ENCODE measurements at regions not wholly inside any gene's neighbourhood (a gene's known extent, or its start where the extent isn't known, plus 50 kb on each side); places are given as distances from the start of the nearest gene placed in this dataset.

DNA sequence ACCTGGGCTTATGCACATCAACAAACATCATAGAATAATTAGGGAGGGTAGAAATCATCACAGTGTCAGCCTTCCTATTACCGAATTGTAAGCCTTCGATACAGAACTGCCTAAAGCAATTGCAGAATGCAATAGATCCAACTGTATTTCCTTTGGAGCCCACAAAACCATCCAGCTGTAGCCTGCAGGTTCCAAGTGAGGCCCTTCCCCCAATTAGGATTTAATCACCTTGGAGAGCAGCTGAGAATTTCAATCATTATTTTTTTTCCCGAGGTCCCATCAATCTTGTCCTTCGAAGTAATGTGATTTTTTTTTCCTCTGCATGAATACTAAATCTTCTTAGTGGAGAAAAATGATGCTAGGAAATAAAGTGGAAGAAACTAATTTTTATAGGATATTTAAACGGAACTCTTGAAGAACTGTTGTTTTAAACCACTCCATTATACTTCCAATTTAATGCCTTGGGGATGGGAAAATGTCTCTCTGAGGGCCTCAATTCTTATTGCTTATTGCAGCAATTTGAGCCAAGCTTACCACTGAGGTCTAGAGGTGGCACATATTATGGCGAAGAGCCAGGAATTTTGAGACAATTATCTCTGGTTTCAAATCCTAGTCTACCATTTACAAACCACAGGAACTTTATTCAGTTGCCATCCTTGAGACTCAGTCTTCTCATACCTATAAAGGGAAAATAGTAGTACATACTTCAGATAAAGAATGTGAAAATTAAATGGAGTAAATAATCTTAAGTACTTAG, 953.4 kb upstream of the IGFBP7 start:
- no peaks in the 10 kb centered on the region for H3K4me1 Mint-ChIP-seq (ENCODE audit: low read depth, unreplicated experiment)
- intact Hi-C loops (cut with micrococcal nuclease; ENCODE audit: unreplicated experiment): no loop called here
- H3K4me3 Mint-ChIP-seq (ENCODE audit: low read depth, unreplicated experiment): no peak overlapping the region
- TF ChIP-seq, protein P1, sequence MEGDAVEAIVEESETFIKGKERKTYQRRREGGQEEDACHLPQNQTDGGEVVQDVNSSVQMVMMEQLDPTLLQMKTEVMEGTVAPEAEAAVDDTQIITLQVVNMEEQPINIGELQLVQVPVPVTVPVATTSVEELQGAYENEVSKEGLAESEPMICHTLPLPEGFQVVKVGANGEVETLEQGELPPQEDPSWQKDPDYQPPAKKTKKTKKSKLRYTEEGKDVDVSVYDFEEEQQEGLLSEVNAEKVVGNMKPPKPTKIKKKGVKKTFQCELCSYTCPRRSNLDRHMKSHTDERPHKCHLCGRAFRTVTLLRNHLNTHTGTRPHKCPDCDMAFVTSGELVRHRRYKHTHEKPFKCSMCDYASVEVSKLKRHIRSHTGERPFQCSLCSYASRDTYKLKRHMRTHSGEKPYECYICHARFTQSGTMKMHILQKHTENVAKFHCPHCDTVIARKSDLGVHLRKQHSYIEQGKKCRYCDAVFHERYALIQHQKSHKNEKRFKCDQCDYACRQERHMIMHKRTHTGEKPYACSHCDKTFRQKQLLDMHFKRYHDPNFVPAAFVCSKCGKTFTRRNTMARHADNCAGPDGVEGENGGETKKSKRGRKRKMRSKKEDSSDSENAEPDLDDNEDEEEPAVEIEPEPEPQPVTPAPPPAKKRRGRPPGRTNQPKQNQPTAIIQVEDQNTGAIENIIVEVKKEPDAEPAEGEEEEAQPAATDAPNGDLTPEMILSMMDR (IDR thresholded peaks at IDR 0.05; ENCODE audit: unreplicated experiment): no peak
- H3K27me3 Mint-ChIP-seq (ENCODE audit: unreplicated experiment): no peaks in the 10 kb centered on the region
- H3K27ac Mint-ChIP-seq (ENCODE audit: unreplicated experiment): no peak overlapping the region
- CTCF ChIA-PET: no interaction called here
- no peaks in the 10 kb centered on the region for H3K36me3 Mint-ChIP-seq (ENCODE audit: insufficient read depth, unreplicated experiment)
- no TSS peak for BruUV-seq (replicated peaks)
- DNase-seq: no peak
- peaks cover 10% of the 10 kb centered on the region for H3K9me3 Mint-ChIP-seq (ENCODE audit: low read depth, unreplicated experiment)

DNA sequence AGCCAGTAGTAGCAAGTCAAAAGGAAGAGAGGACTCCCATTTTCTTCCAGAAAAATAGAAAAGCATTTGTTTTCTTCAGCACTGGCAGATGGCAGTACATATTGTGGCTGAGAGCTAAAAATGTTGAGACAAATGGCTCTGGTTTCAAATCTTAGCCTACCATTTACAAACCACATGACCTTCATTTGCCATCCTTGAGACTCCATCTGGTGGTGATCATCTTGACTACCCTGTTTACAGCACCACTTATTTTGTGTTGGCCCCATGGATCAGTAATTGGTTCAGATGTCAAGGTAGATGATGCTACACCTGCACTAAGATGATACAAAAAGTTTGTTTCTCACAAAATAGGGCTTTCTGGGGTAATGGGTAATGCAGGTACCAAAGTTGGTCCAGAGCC, 951.8 kb upstream of the IGFBP7 start:
- CTCF ChIA-PET: no interaction called here
- TF ChIP-seq, protein P1 (IDR thresholded peaks at IDR 0.05; ENCODE audit: unreplicated experiment): no peak
- peaks cover 5% of the 10 kb centered on the region for H3K9me3 Mint-ChIP-seq (ENCODE audit: low read depth, unreplicated experiment)
- H3K4me3 Mint-ChIP-seq (ENCODE audit: low read depth, unreplicated experiment): no peak overlapping the region
- no peaks in the 10 kb centered on the region for H3K36me3 Mint-ChIP-seq (ENCODE audit: insufficient read depth, unreplicated experiment)
- BruUV-seq (replicated peaks): no TSS peak
- H3K27me3 Mint-ChIP-seq (ENCODE audit: unreplicated experiment): no peaks in the 10 kb centered on the region
- no peak overlapping the region for H3K27ac Mint-ChIP-seq (ENCODE audit: unreplicated experiment)
- intact Hi-C loops (cut with micrococcal nuclease; ENCODE audit: unreplicated experiment): no loop called here
- no peak for DNase-seq
- H3K4me1 Mint-ChIP-seq (ENCODE audit: low read depth, unreplicated experiment): no peaks in the 10 kb centered on the region

DNA sequence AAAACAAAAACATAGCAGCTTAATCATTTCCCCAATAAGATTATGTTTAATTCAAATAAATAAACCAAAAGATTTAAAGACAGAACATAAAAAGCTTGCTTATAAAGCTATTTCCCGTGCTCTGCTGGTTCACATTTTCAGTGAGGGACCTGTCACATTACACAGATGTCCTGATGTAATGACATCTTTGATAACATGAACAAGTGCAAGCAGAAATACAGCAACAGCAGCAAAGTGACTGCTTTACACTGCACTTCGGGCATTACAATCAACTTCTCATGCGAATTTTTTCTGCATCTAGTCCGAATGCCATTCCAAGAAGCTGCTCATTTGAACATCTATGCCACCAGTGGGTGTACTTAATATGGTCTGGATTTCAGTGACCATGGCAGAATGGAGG, 940.3 kb upstream of the IGFBP7 start:
- no peak for DNase-seq
- Mint-ChIP-seq H3K27me3 (ENCODE audit: unreplicated experiment) (no peaks in the 10 kb centered on the region), H3K36me3 (ENCODE audit: insufficient read depth, unreplicated experiment) (no peaks in the 10 kb centered on the region), H3K4me1 (ENCODE audit: low read depth, unreplicated experiment) (no peaks in the 10 kb centered on the region), H3K27ac (ENCODE audit: unreplicated experiment) (no peak overlapping the region), H3K9me3 (ENCODE audit: low read depth, unreplicated experiment) (peaks cover 8% of the 10 kb centered on the region), H3K4me3 (ENCODE audit: low read depth, unreplicated experiment) (no peak overlapping the region)
- CTCF ChIA-PET: no interaction called here
- intact Hi-C loops (cut with micrococcal nuclease; ENCODE audit: unreplicated experiment): no loop called here
- TF ChIP-seq, protein P1 (IDR thresholded peaks at IDR 0.05; ENCODE audit: unreplicated experiment): no peak
- no TSS peak for BruUV-seq (replicated peaks)

DNA sequence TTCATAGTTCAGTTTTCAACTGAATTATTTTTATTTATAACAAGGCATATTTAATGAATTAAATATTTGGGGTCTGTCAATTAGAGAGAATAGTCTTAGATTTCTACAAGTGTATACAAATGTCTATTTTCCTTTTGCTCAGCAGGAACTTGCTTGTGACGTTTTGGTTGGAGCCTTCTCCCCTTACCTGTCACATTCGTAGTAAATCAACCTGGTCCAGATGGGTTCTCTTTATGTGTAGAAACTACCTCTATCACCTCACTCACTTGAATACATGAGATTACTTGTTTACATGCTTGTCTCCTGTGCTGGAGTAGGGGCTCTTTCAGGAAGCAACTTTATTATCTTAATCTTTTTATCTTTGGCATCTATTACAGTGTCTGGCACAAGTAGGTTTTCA, 938.3 kb upstream of the IGFBP7 start:
- TF ChIP-seq, protein P1 (IDR thresholded peaks at IDR 0.05; ENCODE audit: unreplicated experiment): no peak
- no TSS peak for BruUV-seq (replicated peaks)
- Mint-ChIP-seq H3K4me3 (ENCODE audit: low read depth, unreplicated experiment) (no peak overlapping the region), H3K4me1 (ENCODE audit: low read depth, unreplicated experiment) (no peaks in the 10 kb centered on the region), H3K36me3 (ENCODE audit: insufficient read depth, unreplicated experiment) (no peaks in the 10 kb centered on the region), H3K27me3 (ENCODE audit: unreplicated experiment) (no peaks in the 10 kb centered on the region), H3K9me3 (ENCODE audit: low read depth, unreplicated experiment) (peaks cover 11% of the 10 kb centered on the region), H3K27ac (ENCODE audit: unreplicated experiment) (no peak overlapping the region)
- CTCF ChIA-PET: no interaction called here
- intact Hi-C loops (cut with micrococcal nuclease; ENCODE audit: unreplicated experiment): no loop called here
- no peak for DNase-seq

Data from Calu3 (cell line).